Mucosa of stomach (tissue), 1 donor: ENCODE measurements at regions not wholly inside any gene's neighbourhood (a gene's known extent, or its start where the extent isn't known, plus 50 kb on each side); places are given as distances from the start of the nearest gene placed in this dataset.

Experiments used
- H3K27me3 ChIP-seq: one replicate; pipeline ENCODE4 v1.7.0; 2013; ENCODE audit warnings: mild to moderate bottlenecking, low read length; ENCODE audit not compliant: control insufficient read depth, insufficient read depth
- H3K36me3 ChIP-seq: one replicate; pipeline ENCODE4 v1.7.0; 2013; ENCODE audit warnings: low read length; ENCODE audit not compliant: control insufficient read depth, insufficient read depth
- H3K4me1 ChIP-seq: one replicate; pipeline ENCODE4 v1.7.0; 2013; ENCODE audit warnings: mild to moderate bottlenecking, low read length; ENCODE audit not compliant: control insufficient read depth, insufficient read depth
- H3K4me3 ChIP-seq: one replicate; pipeline ENCODE4 v1.7.0; 2013; ENCODE audit warnings: low read length
- H3K9ac ChIP-seq: one replicate; pipeline ENCODE4 v1.7.0; 2013; ENCODE audit warnings: mild to moderate bottlenecking, low read length, moderate library complexity
- H3K9me3 ChIP-seq: one replicate; pipeline ENCODE4 v1.7.0; 2013; ENCODE audit warnings: mild to moderate bottlenecking, low read length, moderate library complexity; ENCODE audit not compliant: control insufficient read depth
- donor health status: Pancreatic carcinoma.

GRCh38 chr2:58291726-58292438 lies 50.8 kb upstream of the FANCL start:
- Histone ChIP-seq H3K4me3 (no peak overlapping the region), H3K9ac (no peak overlapping the region), H3K4me1 (no peaks in the 10 kb centered on the region)

More at GRCh38 chr2:58291726-58292438, 50.8 kb upstream of the FANCL start:
- no peaks in the 10 kb centered on the region for H3K27me3 ChIP-seq
- no peaks in the 10 kb centered on the region for H3K9me3 ChIP-seq
- H3K36me3 ChIP-seq = no peaks in the 10 kb centered on the region
